Colonic mucosa (tissue), 4 donors: ENCODE measurements at regions not wholly inside any gene's neighbourhood (a gene's known extent, or its start where the extent isn't known, plus 50 kb on each side); places are given as distances from the start of the nearest gene placed in this dataset.

Source experiments
- DNase-seq: peaks from one replicate; pipeline ENCODE4 v3.0.0-alpha.2; 2020
- H3K27ac ChIP-seq: fragments of 200-600 bp; one replicate; pipeline ENCODE4 v1.8.0; 2021
- H3K27me3 ChIP-seq: fragments of 200-600 bp; one replicate; pipeline ENCODE4 v1.8.0; 2021
- H3K36me3 ChIP-seq: fragments of 200-600 bp; one replicate; pipeline ENCODE4 v1.8.0; 2021
- H3K4me1 ChIP-seq: fragments of 200-600 bp; one replicate; pipeline ENCODE4 v1.8.0; 2021; ENCODE audit warnings: mild to moderate bottlenecking
- H3K4me3 ChIP-seq: fragments of 200-600 bp; one replicate; pipeline ENCODE4 v1.8.0; 2021
- H3K9ac ChIP-seq, 2 donors: one replicate each; pipeline ENCODE4 v1.7.0; 2013; ENCODE audit warnings: control low read depth in 2 of 2, low read depth in 2 of 2, low read length in 2 of 2
- H3K9me3 ChIP-seq: fragments of 200-600 bp; one replicate; pipeline ENCODE4 v1.8.0; 2021
- intact Hi-C: fragments of 100-400 bp; cut with DNase I; formaldehyde crosslinking; loops from one replicate; pipeline ENCODE4 v1.14.1; 2022
- TF ChIP-seq, protein P1 (sequence below): fragments of 200-600 bp; IDR thresholded peaks from one replicate; pipeline ENCODE4 v1.8.0; 2022; ENCODE audit warnings: antibody characterized with exemption, mild to moderate bottlenecking
- donor health status: healthy.
- donor health status: DM: no; HTN: no; CAD: no.
- donor health status: DM: no; HTN: no; CAD: no.

DNA sequence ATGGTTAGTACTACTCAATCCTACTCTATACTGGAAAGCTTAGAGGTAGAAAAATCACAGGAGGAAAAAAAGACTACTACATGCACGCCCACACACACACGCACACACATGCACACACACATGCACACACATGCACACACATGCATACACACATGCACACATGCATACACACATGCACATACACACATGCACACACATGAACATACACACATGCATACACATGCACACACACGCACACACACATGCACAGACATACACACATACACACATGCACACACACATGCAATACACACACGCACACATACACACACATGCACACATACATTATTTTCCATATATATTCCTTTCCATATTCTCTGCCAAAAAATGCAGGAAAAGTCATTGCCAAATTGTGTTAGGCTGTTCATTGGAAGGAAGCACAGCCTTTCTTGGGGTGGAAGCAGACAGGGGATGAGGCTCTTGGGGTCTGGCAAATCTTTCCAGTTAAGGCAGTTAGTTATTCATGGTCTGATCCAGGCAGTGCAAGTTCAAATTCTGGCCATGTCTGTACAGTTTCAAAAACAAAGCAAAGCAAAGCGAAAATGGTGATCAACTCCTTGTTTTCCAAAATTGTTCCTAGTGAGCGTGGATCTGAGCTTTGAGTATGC, 187.9 kb upstream of the EGFLAM start:
- H3K4me3 ChIP-seq, result no peak overlapping the region
- no peak overlapping the region for H3K9ac ChIP-seq
- no peak for DNase-seq
- H3K27me3 ChIP-seq, result no peaks in the 10 kb centered on the region
- intact Hi-C loops, result no loop called here
- H3K27ac ChIP-seq, result no peak overlapping the region
- H3K9me3 ChIP-seq, result no peaks in the 10 kb centered on the region
- H3K4me1 ChIP-seq, result no peaks in the 10 kb centered on the region
- TF ChIP-seq, protein P1, sequence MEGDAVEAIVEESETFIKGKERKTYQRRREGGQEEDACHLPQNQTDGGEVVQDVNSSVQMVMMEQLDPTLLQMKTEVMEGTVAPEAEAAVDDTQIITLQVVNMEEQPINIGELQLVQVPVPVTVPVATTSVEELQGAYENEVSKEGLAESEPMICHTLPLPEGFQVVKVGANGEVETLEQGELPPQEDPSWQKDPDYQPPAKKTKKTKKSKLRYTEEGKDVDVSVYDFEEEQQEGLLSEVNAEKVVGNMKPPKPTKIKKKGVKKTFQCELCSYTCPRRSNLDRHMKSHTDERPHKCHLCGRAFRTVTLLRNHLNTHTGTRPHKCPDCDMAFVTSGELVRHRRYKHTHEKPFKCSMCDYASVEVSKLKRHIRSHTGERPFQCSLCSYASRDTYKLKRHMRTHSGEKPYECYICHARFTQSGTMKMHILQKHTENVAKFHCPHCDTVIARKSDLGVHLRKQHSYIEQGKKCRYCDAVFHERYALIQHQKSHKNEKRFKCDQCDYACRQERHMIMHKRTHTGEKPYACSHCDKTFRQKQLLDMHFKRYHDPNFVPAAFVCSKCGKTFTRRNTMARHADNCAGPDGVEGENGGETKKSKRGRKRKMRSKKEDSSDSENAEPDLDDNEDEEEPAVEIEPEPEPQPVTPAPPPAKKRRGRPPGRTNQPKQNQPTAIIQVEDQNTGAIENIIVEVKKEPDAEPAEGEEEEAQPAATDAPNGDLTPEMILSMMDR, result no peak
- no peaks in the 10 kb centered on the region for H3K36me3 ChIP-seq

DNA sequence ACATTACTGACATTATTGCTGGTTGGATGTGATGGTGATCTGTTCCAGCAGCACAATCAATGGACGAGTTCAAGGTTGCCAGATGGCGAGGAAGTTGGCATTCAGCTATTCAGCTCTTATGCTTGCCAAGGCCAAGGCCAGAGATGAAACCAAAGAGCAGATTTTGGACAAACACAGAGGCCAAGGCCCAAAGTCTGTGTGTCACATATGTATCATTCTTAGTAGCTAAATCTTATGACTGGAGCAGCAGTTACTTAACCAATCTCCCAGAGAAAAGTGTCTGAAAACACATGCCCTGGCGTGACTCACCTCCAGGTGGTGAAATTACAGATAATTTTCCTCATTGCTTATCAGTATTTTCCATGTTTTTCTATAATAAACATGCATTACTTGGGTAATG, 189.0 kb upstream of the EGFLAM start:
- Histone ChIP-seq H3K27ac (no peak overlapping the region), H3K9ac (no peak overlapping the region), H3K27me3 (no peaks in the 10 kb centered on the region), H3K9me3 (no peaks in the 10 kb centered on the region), H3K36me3 (no peaks in the 10 kb centered on the region), H3K4me3 (no peak overlapping the region), H3K4me1 (no peaks in the 10 kb centered on the region)
- TF ChIP-seq, protein P1, result no peak
- intact Hi-C loops, result no loop called here
- DNase-seq, result no peak

DNA sequence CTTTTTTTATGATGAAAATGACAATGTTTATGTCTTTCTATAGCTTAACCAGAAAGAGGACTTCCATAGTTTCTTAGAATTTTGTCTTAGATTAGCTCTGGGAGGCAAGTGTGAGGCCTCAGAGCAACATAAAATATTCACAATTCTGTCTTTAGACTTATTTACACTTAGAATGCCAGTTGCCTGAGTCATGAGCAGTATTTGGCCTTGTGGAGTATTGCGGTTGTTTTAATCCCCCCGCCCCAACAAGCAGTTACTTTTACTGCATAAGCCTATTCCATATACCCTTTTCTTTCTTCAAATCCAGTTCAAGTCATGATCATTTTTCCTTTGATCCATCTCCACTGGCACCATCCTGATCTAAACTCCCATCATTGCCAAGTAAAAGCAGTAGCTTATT, 198.0 kb upstream of the EGFLAM start:
- intact Hi-C loops, result no loop called here
- no peak overlapping the region for H3K27ac ChIP-seq
- no peak overlapping the region for H3K9ac ChIP-seq
- H3K27me3 ChIP-seq, result no peaks in the 10 kb centered on the region
- TF ChIP-seq, protein P1, result no peak
- no peak overlapping the region for H3K4me3 ChIP-seq
- no peaks in the 10 kb centered on the region for H3K36me3 ChIP-seq
- H3K9me3 ChIP-seq, result no peaks in the 10 kb centered on the region
- no peak for DNase-seq
- H3K4me1 ChIP-seq, result no peaks in the 10 kb centered on the region

DNA sequence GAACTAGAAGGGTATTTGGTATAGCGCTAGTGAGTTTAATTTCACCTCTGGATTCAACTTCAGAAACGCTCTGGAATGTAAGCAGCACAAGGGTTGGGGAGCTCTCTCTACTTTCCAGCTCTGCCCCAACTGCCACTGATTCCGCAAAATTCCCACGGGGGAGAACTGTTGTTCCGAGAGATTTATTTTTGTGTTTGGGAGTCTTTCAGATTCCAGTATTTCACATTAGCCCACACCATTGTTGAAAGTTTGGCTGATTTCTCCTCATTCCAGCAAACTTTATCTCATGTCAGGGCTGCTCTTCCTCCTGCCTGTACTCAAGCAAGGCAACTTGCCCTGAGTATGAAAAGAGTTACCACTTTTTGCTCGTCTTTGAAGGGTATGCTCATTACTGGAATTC, 198.5 kb upstream of the EGFLAM start:
- no peaks in the 10 kb centered on the region for H3K27me3 ChIP-seq
- no peak for DNase-seq
- H3K27ac ChIP-seq, result no peak overlapping the region
- intact Hi-C loops, result no loop called here
- H3K9ac ChIP-seq, result no peak overlapping the region
- H3K36me3 ChIP-seq, result no peaks in the 10 kb centered on the region
- no peaks in the 10 kb centered on the region for H3K9me3 ChIP-seq
- no peak overlapping the region for H3K4me3 ChIP-seq
- TF ChIP-seq, protein P1, result no peak
- H3K4me1 ChIP-seq, result no peaks in the 10 kb centered on the region

DNA sequence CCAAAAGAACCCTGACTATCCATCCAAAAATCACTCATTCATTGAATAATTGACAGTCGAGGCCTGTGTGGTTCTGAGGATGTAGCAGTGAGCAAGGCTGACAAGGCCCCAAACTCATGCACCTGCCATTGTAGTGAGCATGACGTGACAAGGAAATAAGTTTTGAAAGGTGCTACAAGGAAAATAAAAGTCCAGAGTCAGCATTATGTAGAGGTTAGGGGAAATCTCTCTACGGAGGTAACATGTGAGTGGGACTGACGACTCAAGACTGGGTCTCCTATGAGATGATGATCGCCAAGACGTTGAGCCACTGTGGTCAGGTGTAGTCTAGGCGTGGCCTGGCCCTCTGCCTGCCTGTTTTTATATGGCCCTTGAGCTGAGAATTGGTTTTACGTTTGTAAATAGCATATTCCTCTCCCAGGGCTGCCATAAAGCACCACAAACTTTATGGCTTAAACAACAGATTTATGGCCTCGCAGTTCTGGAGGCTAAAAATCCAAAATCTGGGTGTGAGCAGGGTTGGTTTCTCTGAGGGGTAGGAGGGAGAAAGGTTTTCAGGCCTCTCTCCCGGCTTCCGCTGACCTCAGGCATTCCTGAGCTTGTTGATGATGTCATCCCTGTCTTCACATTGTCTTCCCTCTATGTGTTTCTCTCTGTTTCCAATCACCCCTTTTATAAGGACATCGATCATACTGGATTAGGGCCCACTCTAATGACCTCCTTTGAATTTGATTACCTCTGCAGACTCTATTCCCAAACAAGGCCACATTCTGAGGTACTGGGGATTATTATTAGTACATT, 206.4 kb upstream of the EGFLAM start:
- Histone ChIP-seq H3K9ac (no peak overlapping the region), H3K9me3 (no peaks in the 10 kb centered on the region), H3K27me3 (no peaks in the 10 kb centered on the region), H3K4me3 (no peak overlapping the region), H3K27ac (no peak overlapping the region), H3K36me3 (no peaks in the 10 kb centered on the region), H3K4me1 (no peaks in the 10 kb centered on the region)
- intact Hi-C loops, result no loop called here
- no peak for DNase-seq
- TF ChIP-seq, protein P1, result no peak
